GM12878 (cell line): ENCODE measurements at regions not wholly inside any gene's neighbourhood (a gene's known extent, or its start where the extent isn't known, plus 50 kb on each side); places are given as distances from the start of the nearest gene placed in this dataset.

Experiments
- ATF3 ChIP-seq: IDR thresholded peaks from 2 replicates; pipeline ENCODE4 v1.6.1; 2011; ENCODE audit warnings: low read depth, mild to moderate bottlenecking, low read length, moderate library complexity, borderline replicate concordance; ENCODE audit errors: extremely low read depth
- ATF7 ChIP-seq: fragments of 450-650 bp; IDR thresholded peaks from 2 replicates; pipeline ENCODE4 v1.6.1; 2016; ENCODE audit warnings: low read depth, mild to moderate bottlenecking
- CTCF ChIP-seq, 3 experiments: IDR thresholded peaks in 2 of 3; conservative IDR thresholded peaks in 1 of 3; 2 replicates each; pipeline ENCODE4 v1.5.1; 2011; ENCODE audit warnings: low read depth in 3 of 3, low read length in 3 of 3, mild to moderate bottlenecking in 3 of 3, control low read depth in 2 of 3, moderate library complexity in 2 of 3, inconsistent platforms in 1 of 3, mixed read lengths in 1 of 3; ENCODE audit not compliant: control insufficient read depth in 2 of 3, insufficient read depth in 1 of 3; ENCODE audit errors: extremely low read depth in 1 of 3
- EGR1 ChIP-seq, 2 experiments: IDR thresholded peaks; 1 replicate in 1 of 2; 2 replicates in 1 of 2; pipeline ENCODE4 v1.6.1; 2011 to 2012; ENCODE audit warnings: low read depth in 2 of 2, low read length in 2 of 2, borderline replicate concordance in 1 of 2, mild to moderate bottlenecking in 1 of 2, moderate library complexity in 1 of 2
- EZH2 ChIP-seq: IDR thresholded peaks from 2 replicates; pipeline ENCODE4 v1.6.1; 2012; ENCODE audit warnings: low read depth, mild to moderate bottlenecking, control low read depth, inconsistent platforms, low read length, borderline replicate concordance; ENCODE audit not compliant: control insufficient read depth
- GATAD2B ChIP-seq: fragments of 450-650 bp; conservative IDR thresholded peaks from 2 replicates; pipeline ENCODE4 v1.6.1; 2017; ENCODE audit warnings: low read depth, mild to moderate bottlenecking, moderate library complexity
- HDAC2 ChIP-seq: fragments of 200-600 bp; sonication (generic); IDR thresholded peaks from 2 replicates; pipeline ENCODE4 v1.6.1; 2017
- NR2C1 ChIP-seq: fragments of 450-650 bp; IDR thresholded peaks from 2 replicates; pipeline ENCODE4 v1.6.1; 2017; ENCODE audit warnings: antibody characterized with exemption, mild to moderate bottlenecking, moderate library complexity
- POLR2A ChIP-seq: IDR thresholded peaks from 2 replicates; pipeline ENCODE4 v1.6.1; 2011; ENCODE audit warnings: low read depth, mild to moderate bottlenecking, low read length
- POLR2AphosphoS5 ChIP-seq: IDR thresholded peaks from 2 replicates; pipeline ENCODE4 v1.6.1; 2011; ENCODE audit warnings: mild to moderate bottlenecking, low read length, inconsistent platforms
- RCOR1 ChIP-seq: conservative IDR thresholded peaks from 2 replicates; pipeline ENCODE4 v1.6.1; 2012; ENCODE audit warnings: low read depth, low read length, improper control_type of control experiment
- REST ChIP-seq: IDR thresholded peaks from 2 replicates; pipeline ENCODE4 v1.6.1; 2012; ENCODE audit warnings: mild to moderate bottlenecking, low read depth, low read length
- SRF ChIP-seq, 2 experiments: IDR thresholded peaks; 2 replicates each; pipeline ENCODE4 v1.6.1; 2011; ENCODE audit warnings: low read depth in 2 of 2, low read length in 2 of 2, mild to moderate bottlenecking in 1 of 2, moderate library complexity in 1 of 2
- USF1 ChIP-seq: IDR thresholded peaks from 2 replicates; pipeline ENCODE4 v1.6.1; 2011; ENCODE audit warnings: borderline replicate concordance, low read depth, mild to moderate bottlenecking, moderate library complexity, mixed read lengths, low read length; ENCODE audit not compliant: insufficient read depth; ENCODE audit errors: extremely low read length

GRCh38 chr14:29299372-29299771 is 532.8 kb downstream of the FOXG1 start:
- TF ChIP-seq HDAC2 (no peak), ATF7 (no peak), EGR1 (IDR thresholded peaks at IDR 0.05; ENCODE audit: borderline replicate concordance in 1 of 2, low read depth in 2 of 2, low read length in 2 of 2) (no peak), SRF (IDR thresholded peaks at IDR 0.05; ENCODE audit: low read depth in 2 of 2, low read length in 2 of 2) (no peak), POLR2A (no peak), CTCF (IDR thresholded peaks at IDR 0.05 in 2 of 3, conservative IDR thresholded peaks at IDR 0.05 in 1 of 3; ENCODE audit: control insufficient read depth in 2 of 3, extremely low read depth in 1 of 3, insufficient read depth in 1 of 3, low read depth in 3 of 3, low read length in 3 of 3) (no peak), EZH2 (no peak), USF1 (no peak), POLR2AphosphoS5 (no peak), REST (no peak), ATF3 (no peak), NR2C1 (no peak), RCOR1 (no peak), GATAD2B (no peak)
